SK-N-SH (cell line): ENCODE measurements at regions not wholly inside any gene's neighbourhood (a gene's known extent, or its start where the extent isn't known, plus 50 kb on each side); places are given as distances from the start of the nearest gene placed in this dataset.

Experiments used
- CTCF ChIA-PET: fragments of 300-600, 350-600 bp; formaldehyde crosslinking; extraction: SDS; loops from one replicate; lab custom pipeline; 2021; lab: Yijun Ruan, JAX
- POLR2A ChIA-PET: fragments of 350-600 bp; sonication (Branson Sonifier 250); formaldehyde crosslinking; extraction: SDS; loops from one replicate; lab custom pipeline; 2020; ENCODE audit warnings: antibody characterized with exemption, inconsistent platforms; lab: Yijun Ruan, JAX
- DNase-seq: peaks from one replicate; pipeline ENCODE4 v3.0.0; 2012
- H2AFZ ChIP-seq: fragments of 200-600 bp; sonication (generic); 2 replicates; pipeline ENCODE4 v1.8.1; 2016; ENCODE audit warnings: antibody characterized with exemption, mild to moderate bottlenecking, low read depth
- H3F3A ChIP-seq: fragments of 200-600 bp; sonication (generic); replicated peaks from 2 replicates; pipeline ENCODE3; 2016; ENCODE audit warnings: antibody characterized with exemption, mild to moderate bottlenecking; ENCODE audit not compliant: insufficient read depth
- H3K27ac ChIP-seq, 2 experiments: fragments of 200-500 bp in 1 of 2; fragments of 200-600 bp in 1 of 2; sonication (Bioruptor generic) in 1 of 2; sonication (generic), shearing (Covaris generic) in 1 of 2; 2 replicates each; pipeline versions ENCODE4 v1.5.1 to v1.6.1; 2014 to 2016; ENCODE audit warnings: low read depth in 2 of 2, inconsistent platforms in 1 of 2, low read length in 1 of 2, mild to moderate bottlenecking in 1 of 2, mixed read lengths in 1 of 2
- H3K27me3 ChIP-seq: fragments of 200-600 bp; sonication (generic), shearing (Covaris generic); 2 replicates; pipeline ENCODE4 v1.6.1; 2016; ENCODE audit warnings: mixed run types; ENCODE audit not compliant: insufficient read depth
- H3K36me3 ChIP-seq, 2 experiments: fragments of 200-500 bp in 1 of 2; fragments of 200-600 bp in 1 of 2; sonication (Bioruptor generic) in 1 of 2; sonication (generic) in 1 of 2; replicated peaks in 1 of 2; 2 replicates each; pipeline versions ENCODE3 to v1.5.1; 2014 to 2016; ENCODE audit warnings: low read length in 1 of 2, mild to moderate bottlenecking in 1 of 2; ENCODE audit not compliant: insufficient read depth in 2 of 2, control insufficient read depth in 1 of 2
- H3K4me1 ChIP-seq, 2 experiments: fragments of 200-500 bp in 1 of 2; fragments of 200-600 bp in 1 of 2; sonication (Bioruptor generic) in 1 of 2; sonication (generic), shearing (Covaris generic) in 1 of 2; 2 replicates each; pipeline versions ENCODE4 v1.5.1 to v1.6.1; 2014 to 2016; ENCODE audit warnings: low read depth in 1 of 2, low read length in 1 of 2, mixed run types in 1 of 2; ENCODE audit not compliant: insufficient read depth in 2 of 2, control insufficient read depth in 1 of 2
- H3K4me2 ChIP-seq: fragments of 200-600 bp; sonication (generic), shearing (Covaris generic); 2 replicates; pipeline ENCODE4 v1.6.1; 2017; ENCODE audit warnings: mixed run types
- H3K4me3 ChIP-seq, 2 experiments: fragments of 200-500 bp in 1 of 2; fragments of 200-600 bp in 1 of 2; sonication (Bioruptor generic) in 1 of 2; sonication (generic), shearing (Covaris generic) in 1 of 2; 2 replicates each; pipeline versions ENCODE4 v1.5.1 to v1.8.1; 2014 to 2016; ENCODE audit warnings: low read depth in 2 of 2, inconsistent platforms in 1 of 2, low read length in 1 of 2, mild to moderate bottlenecking in 1 of 2, mixed read lengths in 1 of 2, moderate library complexity in 1 of 2
- H3K79me2 ChIP-seq: fragments of 200-600 bp; sonication (generic); 2 replicates; pipeline ENCODE4 v1.8.1; 2017; ENCODE audit warnings: mild to moderate bottlenecking; ENCODE audit not compliant: insufficient read depth
- H3K9ac ChIP-seq: fragments of 200-600 bp; sonication (generic); 2 replicates; pipeline ENCODE4 v1.6.1; 2017; ENCODE audit warnings: mixed run types
- H3K9me2 ChIP-seq: fragments of 200-600 bp; sonication (generic); 2 replicates; pipeline ENCODE4 v1.6.1; 2017; ENCODE audit warnings: mixed run types
- H3K9me3 ChIP-seq: fragments of 200-600 bp; sonication (generic); 2 replicates; pipeline ENCODE4 v1.6.1; 2017; ENCODE audit warnings: mixed run types, mild to moderate bottlenecking, moderate library complexity
- H4K20me1 ChIP-seq: fragments of 200-600 bp; sonication (generic); 2 replicates; pipeline ENCODE4 v1.6.1; 2017; ENCODE audit warnings: mild to moderate bottlenecking, mixed run types; ENCODE audit not compliant: insufficient read depth
- EZH2phosphoT487 ChIP-seq: fragments of 200-600 bp; sonication (generic); IDR thresholded peaks from 2 replicates; pipeline ENCODE4 v1.6.1; 2017; ENCODE audit warnings: low read depth, mixed run types, mild to moderate bottlenecking, antibody characterized with exemption, moderate library complexity, borderline replicate concordance
- FOXJ3 ChIP-seq: sonication (generic); formaldehyde crosslinking; IDR thresholded peaks from 2 replicates; pipeline ENCODE4 v1.5.1; 2020; ENCODE audit warnings: mild to moderate bottlenecking, missing genetic modification reagents
- GABPA ChIP-seq: IDR thresholded peaks from 2 replicates; pipeline ENCODE4 v1.4.0; 2012; ENCODE audit warnings: low read depth, mild to moderate bottlenecking
- GATA2 ChIP-seq: sonication (generic); formaldehyde crosslinking; IDR thresholded peaks from 2 replicates; pipeline ENCODE4 v1.5.0; 2020; ENCODE audit warnings: mild to moderate bottlenecking, missing genetic modification reagents
- POLR2AphosphoS5 ChIP-seq: IDR thresholded peaks from 2 replicates; pipeline ENCODE4 v1.6.1; 2012; ENCODE audit warnings: low read depth, low read length
- RAD21 ChIP-seq: IDR thresholded peaks from 2 replicates; pipeline ENCODE4 v1.6.1; 2012; ENCODE audit warnings: mild to moderate bottlenecking, low read length
- RFX5 ChIP-seq: IDR thresholded peaks from 2 replicates; pipeline ENCODE4 v1.6.1; 2012; ENCODE audit warnings: mild to moderate bottlenecking, improper control_type of control experiment, low read length
- RXRA ChIP-seq: IDR thresholded peaks from 2 replicates; pipeline ENCODE4 v1.4.0; 2012; ENCODE audit warnings: low read depth, mild to moderate bottlenecking, borderline replicate concordance
- SIN3A ChIP-seq: IDR thresholded peaks from 2 replicates; pipeline ENCODE4 v1.6.1; 2012; ENCODE audit warnings: low read depth, mild to moderate bottlenecking, low read length, moderate library complexity, borderline replicate concordance
- SMC3 ChIP-seq: IDR thresholded peaks from 2 replicates; pipeline ENCODE4 v1.6.1; 2012; ENCODE audit warnings: low read depth, low read length, improper control_type of control experiment
- TAF1 ChIP-seq: IDR thresholded peaks from 2 replicates; pipeline ENCODE4 v1.6.1; 2012; ENCODE audit warnings: low read depth, mild to moderate bottlenecking, low read length, moderate library complexity, borderline replicate concordance
- TCF12 ChIP-seq: IDR thresholded peaks from 2 replicates; pipeline ENCODE4 v1.4.0; 2012
- YY1 ChIP-seq: IDR thresholded peaks from 2 replicates; pipeline ENCODE4 v1.4.0; 2012; ENCODE audit warnings: low read depth, mild to moderate bottlenecking
- WGBS: methylation state at CpG from one replicate; pipeline ENCODE4 v1.1.6; 2017; ENCODE audit warnings: low lambda C conversion rate; 5-methylcytosine and 5-hydroxymethylcytosine counted together
- TF ChIP-seq, protein P1 (sequence below): IDR thresholded peaks from 2 replicates; pipeline ENCODE4 v1.4.0; 2012; ENCODE audit warnings: low read depth
- TF ChIP-seq, protein P2 (sequence below): IDR thresholded peaks from 2 replicates; pipeline ENCODE4; 2012
- TF ChIP-seq, protein P3 (sequence below): fragments of 150-350 bp; IDR thresholded peaks from 2 replicates; pipeline ENCODE4 v1.6.1; 2016; ENCODE audit warnings: mild to moderate bottlenecking, low read depth, low read length
- TF ChIP-seq, protein P4 (sequence below): IDR thresholded peaks from 2 replicates; pipeline ENCODE4 v1.4.0; 2012; ENCODE audit warnings: low read depth, borderline replicate concordance
- TF ChIP-seq, protein P5 (sequence below): fragments of 200-600 bp; sonication (generic); IDR thresholded peaks from 2 replicates; pipeline ENCODE4 v1.6.1; 2017; ENCODE audit warnings: antibody characterized with exemption, mild to moderate bottlenecking, moderate library complexity

DNA sequence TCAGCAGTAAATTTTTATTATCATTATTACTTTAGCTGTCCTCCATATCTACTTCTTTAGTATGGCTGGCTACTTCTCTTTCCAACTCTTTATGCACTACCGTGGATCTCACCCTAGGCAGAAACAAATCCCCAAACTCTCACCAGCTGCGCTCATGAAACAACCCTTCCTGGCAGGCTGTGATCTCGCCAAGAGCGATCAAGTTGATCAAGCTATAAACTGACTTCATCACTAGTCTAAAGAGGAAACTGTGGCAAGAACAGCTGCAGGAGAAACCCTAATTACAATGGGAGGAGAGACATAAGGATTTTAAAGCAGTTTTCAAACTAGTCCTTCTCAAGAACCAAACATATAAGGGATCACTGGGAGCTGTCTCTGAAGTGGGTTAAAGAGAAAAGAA, 160.5 kb upstream of the PRSS58 start:
- no peaks in the 10 kb centered on the region for H3K36me3 ChIP-seq
- no peaks in the 10 kb centered on the region for H3K9me2 ChIP-seq

DNA sequence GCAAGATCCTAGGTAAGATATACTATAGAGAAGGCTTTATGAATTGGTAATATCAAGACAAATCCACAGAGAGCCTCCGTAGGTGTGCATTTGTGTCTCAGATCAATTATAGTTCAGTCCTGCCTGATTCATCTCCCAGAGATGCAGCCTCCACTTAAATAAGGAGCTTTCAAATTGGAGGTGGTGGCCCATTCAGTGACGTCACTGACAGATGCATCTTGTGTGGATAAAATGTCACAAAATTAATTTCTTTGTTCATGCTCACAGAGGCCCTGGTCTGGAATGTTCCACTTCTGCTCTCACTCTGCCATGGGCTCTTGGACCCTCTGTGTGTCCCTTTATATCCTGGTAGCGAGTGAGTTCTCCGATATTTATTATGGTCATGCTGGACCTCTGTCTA, 157.1 kb upstream of the PRSS58 start:
- no peaks in the 10 kb centered on the region for H3K36me3 ChIP-seq
- CTCF ChIA-PET: interaction anchor here (0.6 to 2.5 kb wide), 7 partner anchors 8 to 368 kb away, joined by 3 to 18 read pairs (median 4); no protein-coding TSS in a partner anchor
- H2AFZ ChIP-seq: no peak overlapping the region
- no peaks in the 10 kb centered on the region for H3K27me3 ChIP-seq
- WGBS: 76% methylated on average over 4 of the region's 4 CpGs
- H3K4me3 ChIP-seq: no peak overlapping the region
- H3K4me2 ChIP-seq: no peak overlapping the region
- H3K9me2 ChIP-seq: no peaks in the 10 kb centered on the region
- no peak for DNase-seq
- H4K20me1 ChIP-seq: no peaks in the 10 kb centered on the region
- no peaks in the 10 kb centered on the region for H3K79me2 ChIP-seq
- no peak overlapping the region for H3K27ac ChIP-seq
- H3K9me3 ChIP-seq: no peaks in the 10 kb centered on the region
- H3F3A ChIP-seq: no peaks in the 10 kb centered on the region
- POLR2A ChIA-PET: no interaction called here
- H3K4me1 ChIP-seq: no peaks in the 10 kb centered on the region
- H3K9ac ChIP-seq: no peak overlapping the region
- TF ChIP-seq TAF1: no peak
- no peak for TF ChIP-seq RAD21
- no peak for TF ChIP-seq FOXJ3 (CRISPR knock-in tag)
- TF ChIP-seq, protein P1, sequence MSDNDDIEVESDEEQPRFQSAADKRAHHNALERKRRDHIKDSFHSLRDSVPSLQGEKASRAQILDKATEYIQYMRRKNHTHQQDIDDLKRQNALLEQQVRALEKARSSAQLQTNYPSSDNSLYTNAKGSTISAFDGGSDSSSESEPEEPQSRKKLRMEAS: no peak
- no peak for TF ChIP-seq GABPA
- TF ChIP-seq, protein P2, sequence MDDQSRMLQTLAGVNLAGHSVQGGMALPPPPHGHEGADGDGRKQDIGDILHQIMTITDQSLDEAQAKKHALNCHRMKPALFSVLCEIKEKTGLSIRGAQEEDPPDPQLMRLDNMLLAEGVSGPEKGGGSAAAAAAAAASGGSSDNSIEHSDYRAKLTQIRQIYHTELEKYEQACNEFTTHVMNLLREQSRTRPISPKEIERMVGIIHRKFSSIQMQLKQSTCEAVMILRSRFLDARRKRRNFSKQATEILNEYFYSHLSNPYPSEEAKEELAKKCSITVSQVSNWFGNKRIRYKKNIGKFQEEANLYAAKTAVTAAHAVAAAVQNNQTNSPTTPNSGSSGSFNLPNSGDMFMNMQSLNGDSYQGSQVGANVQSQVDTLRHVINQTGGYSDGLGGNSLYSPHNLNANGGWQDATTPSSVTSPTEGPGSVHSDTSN: no peak
- no peak for TF ChIP-seq GATA2 (CRISPR knock-in tag)
- TF ChIP-seq, protein P3, sequence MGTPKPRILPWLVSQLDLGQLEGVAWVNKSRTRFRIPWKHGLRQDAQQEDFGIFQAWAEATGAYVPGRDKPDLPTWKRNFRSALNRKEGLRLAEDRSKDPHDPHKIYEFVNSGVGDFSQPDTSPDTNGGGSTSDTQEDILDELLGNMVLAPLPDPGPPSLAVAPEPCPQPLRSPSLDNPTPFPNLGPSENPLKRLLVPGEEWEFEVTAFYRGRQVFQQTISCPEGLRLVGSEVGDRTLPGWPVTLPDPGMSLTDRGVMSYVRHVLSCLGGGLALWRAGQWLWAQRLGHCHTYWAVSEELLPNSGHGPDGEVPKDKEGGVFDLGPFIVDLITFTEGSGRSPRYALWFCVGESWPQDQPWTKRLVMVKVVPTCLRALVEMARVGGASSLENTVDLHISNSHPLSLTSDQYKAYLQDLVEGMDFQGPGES: no peak
- no peak for TF ChIP-seq YY1
- TF ChIP-seq, protein P4, sequence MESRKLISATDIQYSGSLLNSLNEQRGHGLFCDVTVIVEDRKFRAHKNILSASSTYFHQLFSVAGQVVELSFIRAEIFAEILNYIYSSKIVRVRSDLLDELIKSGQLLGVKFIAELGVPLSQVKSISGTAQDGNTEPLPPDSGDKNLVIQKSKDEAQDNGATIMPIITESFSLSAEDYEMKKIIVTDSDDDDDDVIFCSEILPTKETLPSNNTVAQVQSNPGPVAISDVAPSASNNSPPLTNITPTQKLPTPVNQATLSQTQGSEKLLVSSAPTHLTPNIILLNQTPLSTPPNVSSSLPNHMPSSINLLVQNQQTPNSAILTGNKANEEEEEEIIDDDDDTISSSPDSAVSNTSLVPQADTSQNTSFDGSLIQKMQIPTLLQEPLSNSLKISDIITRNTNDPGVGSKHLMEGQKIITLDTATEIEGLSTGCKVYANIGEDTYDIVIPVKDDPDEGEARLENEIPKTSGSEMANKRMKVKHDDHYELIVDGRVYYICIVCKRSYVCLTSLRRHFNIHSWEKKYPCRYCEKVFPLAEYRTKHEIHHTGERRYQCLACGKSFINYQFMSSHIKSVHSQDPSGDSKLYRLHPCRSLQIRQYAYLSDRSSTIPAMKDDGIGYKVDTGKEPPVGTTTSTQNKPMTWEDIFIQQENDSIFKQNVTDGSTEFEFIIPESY: no peak
- TF ChIP-seq TCF12: no peak
- TF ChIP-seq SMC3: no peak

More for the DNA sequence above, 160.5 kb upstream of the PRSS58 start:
- no peaks in the 10 kb centered on the region for H3K79me2 ChIP-seq
- ChIA-PET CTCF (interaction anchor here (0.9 to 4.9 kb wide), 6 partner anchors 10 to 797 kb away, joined by 3 to 19 read pairs (median 4); no protein-coding TSS in a partner anchor), POLR2A (no interaction called here)
- 75% methylated on average over 4 of the region's 4 CpGs for WGBS
- H3K4me2 ChIP-seq: no peak overlapping the region
- TF ChIP-seq GABPA: no peak
- TF ChIP-seq YY1: no peak
- TF ChIP-seq, protein P4: no peak
- TF ChIP-seq RFX5: no peak
- no peak for TF ChIP-seq RXRA
- no peak for TF ChIP-seq EZH2phosphoT487
- TF ChIP-seq POLR2AphosphoS5: no peak
- no peak for TF ChIP-seq TAF1
- no peak for TF ChIP-seq SIN3A
- TF ChIP-seq, protein P5, sequence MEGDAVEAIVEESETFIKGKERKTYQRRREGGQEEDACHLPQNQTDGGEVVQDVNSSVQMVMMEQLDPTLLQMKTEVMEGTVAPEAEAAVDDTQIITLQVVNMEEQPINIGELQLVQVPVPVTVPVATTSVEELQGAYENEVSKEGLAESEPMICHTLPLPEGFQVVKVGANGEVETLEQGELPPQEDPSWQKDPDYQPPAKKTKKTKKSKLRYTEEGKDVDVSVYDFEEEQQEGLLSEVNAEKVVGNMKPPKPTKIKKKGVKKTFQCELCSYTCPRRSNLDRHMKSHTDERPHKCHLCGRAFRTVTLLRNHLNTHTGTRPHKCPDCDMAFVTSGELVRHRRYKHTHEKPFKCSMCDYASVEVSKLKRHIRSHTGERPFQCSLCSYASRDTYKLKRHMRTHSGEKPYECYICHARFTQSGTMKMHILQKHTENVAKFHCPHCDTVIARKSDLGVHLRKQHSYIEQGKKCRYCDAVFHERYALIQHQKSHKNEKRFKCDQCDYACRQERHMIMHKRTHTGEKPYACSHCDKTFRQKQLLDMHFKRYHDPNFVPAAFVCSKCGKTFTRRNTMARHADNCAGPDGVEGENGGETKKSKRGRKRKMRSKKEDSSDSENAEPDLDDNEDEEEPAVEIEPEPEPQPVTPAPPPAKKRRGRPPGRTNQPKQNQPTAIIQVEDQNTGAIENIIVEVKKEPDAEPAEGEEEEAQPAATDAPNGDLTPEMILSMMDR: no peak
- peaks cover 0 to 3% of the 10 kb centered on the region in 2 experiments; a peak in 1 of 4 replicates for H3K4me1 ChIP-seq
- H2AFZ ChIP-seq: no peak overlapping the region
- no peak for DNase-seq
- no peaks in the 10 kb centered on the region for H3F3A ChIP-seq
- no peaks in the 10 kb centered on the region for H3K9me3 ChIP-seq
- H3K9ac ChIP-seq: no peak overlapping the region
- no peaks in the 10 kb centered on the region for H3K27me3 ChIP-seq
- H3K4me3 ChIP-seq: no peak overlapping the region
- H3K27ac ChIP-seq: no peak overlapping the region
- no peaks in the 10 kb centered on the region for H4K20me1 ChIP-seq
